ENCODE measurements at regions not wholly inside any gene's neighbourhood (a gene's known extent, or its start where the extent isn't known, plus 50 kb on each side); places are given as distances from the start of the nearest gene placed in this dataset.

DNA sequence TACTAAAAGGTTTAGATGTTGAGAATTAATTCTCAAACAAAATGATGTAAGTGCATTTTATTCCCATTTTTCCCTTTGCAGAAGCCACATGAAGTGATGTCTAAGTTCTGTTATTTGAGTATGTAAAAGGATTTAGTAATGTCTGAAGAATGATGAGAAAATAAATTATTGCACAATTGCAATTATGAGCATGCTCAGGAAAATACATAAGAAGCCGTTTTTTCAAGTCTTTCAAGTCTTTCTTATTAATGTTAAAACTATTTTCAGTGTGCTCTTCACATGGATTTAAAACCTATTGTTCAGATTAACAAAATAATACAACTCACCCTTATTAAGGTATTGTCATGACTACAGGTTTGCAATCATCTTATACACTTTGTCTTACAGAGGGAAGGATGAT lies 331.4 kb upstream of the NETO1 start:
- Histone ChIP-seq H3K4me2 (ENCODE audit: low read length) (no peak overlapping the region), H3K27me3 (ENCODE audit: insufficient read depth, low read length) (no peaks in the 10 kb centered on the region), H3K4me1 (ENCODE audit: control insufficient read depth in 1 of 2, insufficient read depth in 2 of 2, low read length in 2 of 2) (no peaks in the 10 kb centered on the region), H3K36me3 (ENCODE audit: control insufficient read depth in 1 of 2, insufficient read depth in 2 of 2, low read length in 2 of 2) (no peaks in the 10 kb centered on the region), H3K9me3 (ENCODE audit: control insufficient read depth in 1 of 2, insufficient read depth in 1 of 2, low read depth in 1 of 2, low read length in 2 of 2) (peaks cover 5 to 23% of the 10 kb centered on the region in 2 experiments; a peak in 3 of 4 replicates), H3K9ac (ENCODE audit: low read length) (no peak overlapping the region), H3K4me3 (replicated peaks in 1 of 2; ENCODE audit: low read depth in 1 of 2, low read length in 2 of 2) (no peak overlapping the region), H3K79me2 (ENCODE audit: insufficient read depth, low read length) (no peaks in the 10 kb centered on the region), H3K9me2 (ENCODE audit: insufficient read depth) (no peaks in the 10 kb centered on the region), H3K27ac (ENCODE audit: low read depth, low read length) (no peak overlapping the region), H4K20me1 (ENCODE audit: insufficient read depth) (no peaks in the 10 kb centered on the region), H2AFZ (ENCODE audit: low read depth, low read length, poor library complexity, severe bottlenecking) (no peak overlapping the region)
- CTCF ChIA-PET: no interaction called here
- no TSS peak for BruUV-seq (replicated peaks)
- TF ChIP-seq YY1 (IDR thresholded peaks at IDR 0.05; ENCODE audit: extremely low read depth, insufficient replicate concordance, low read depth, low read length) (no peak), ZBTB33 (IDR thresholded peaks at IDR 0.05; ENCODE audit: extremely low read depth, insufficient replicate concordance, low read length) (no peak), FOSL1 (IDR thresholded peaks at IDR 0.05; ENCODE audit: low read depth) (no peak), SIN3A (IDR thresholded peaks at IDR 0.05; ENCODE audit: low read depth) (no peak), EZH2 (IDR thresholded peaks at IDR 0.05) (no peak), EZH2phosphoT487 (IDR thresholded peaks at IDR 0.05; ENCODE audit: borderline replicate concordance) (no peak), RAD21 (IDR thresholded peaks at IDR 0.05; ENCODE audit: low read depth) (no peak), POLR2A (IDR thresholded peaks at IDR 0.05; ENCODE audit: borderline replicate concordance, extremely low read depth, insufficient read depth, insufficient read length) (no peak), EGR1 (IDR thresholded peaks at IDR 0.05; ENCODE audit: low read depth) (no peak), SRF (IDR thresholded peaks at IDR 0.05; ENCODE audit: low read depth) (no peak), CTCF (IDR thresholded peaks at IDR 0.05 in 2 of 3, conservative IDR thresholded peaks at IDR 0.05 in 1 of 3; ENCODE audit: borderline replicate concordance in 1 of 3, insufficient read depth in 1 of 3, low read depth in 2 of 3, low read length in 2 of 3) (no peak), JUND (IDR thresholded peaks at IDR 0.05) (no peak), ELF1 (IDR thresholded peaks at IDR 0.05; ENCODE audit: borderline replicate concordance, low read depth) (no peak), CEBPB (IDR thresholded peaks at IDR 0.05; ENCODE audit: low read depth) (no peak), TCF7L2 (IDR thresholded peaks at IDR 0.05; ENCODE audit: borderline replicate concordance, extremely low read depth, insufficient read depth, insufficient read length) (no peak)
- TF ChIP-seq, protein P1, sequence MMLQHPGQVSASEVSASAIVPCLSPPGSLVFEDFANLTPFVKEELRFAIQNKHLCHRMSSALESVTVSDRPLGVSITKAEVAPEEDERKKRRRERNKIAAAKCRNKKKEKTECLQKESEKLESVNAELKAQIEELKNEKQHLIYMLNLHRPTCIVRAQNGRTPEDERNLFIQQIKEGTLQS (IDR thresholded peaks at IDR 0.05): no peak
- POLR2A ChIA-PET: no interaction called here
- ATAC-seq (no peak), DNase-seq (ENCODE audit: low read depth, low spot score) (no peak)
- RAD21 ChIA-PET (ENCODE audit: low non-redundant PET in 1 of 2, low total read pairs in 2 of 2, uncharacterized antibody in 2 of 2, unreplicated experiment in 2 of 2): no interaction called here
- intact Hi-C loops (cut with micrococcal nuclease): no loop called here
